ENCODE measurements at regions not wholly inside any gene's neighbourhood (a gene's known extent, or its start where the extent isn't known, plus 50 kb on each side); places are given as distances from the start of the nearest gene placed in this dataset.

DNA sequence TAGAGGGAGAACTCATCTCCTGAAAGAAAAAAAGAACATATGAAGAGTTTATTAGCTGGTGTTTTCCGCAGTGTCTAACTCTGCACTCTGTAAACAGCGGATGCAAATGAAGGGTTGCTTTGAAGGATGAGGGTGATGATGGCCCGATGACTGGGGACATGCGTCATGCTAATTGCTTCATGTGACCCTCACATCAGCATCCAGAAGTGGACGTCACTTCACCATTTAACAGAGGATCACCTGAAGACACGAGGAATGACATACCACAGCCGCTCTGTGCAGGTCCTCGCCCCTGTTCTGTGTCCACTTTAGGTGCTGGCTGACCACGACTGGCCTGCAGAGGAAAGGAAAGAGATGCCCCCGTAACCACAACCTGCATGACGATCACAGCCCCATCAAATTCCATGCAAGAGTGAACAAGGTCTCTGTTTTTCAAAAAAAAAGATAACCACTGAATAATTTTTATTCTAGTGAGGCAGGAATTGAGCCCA lies 82.9 kb downstream of the KLF6 start:
- H3K9me3 ChIP-seq (ENCODE audit: control insufficient read depth, insufficient read depth, low read length): no peaks in the 10 kb centered on the region
- H3K79me1 ChIP-seq (ENCODE audit: low read depth in 1 of 2, low read length in 2 of 2): no peaks in the 10 kb centered on the region
- intact Hi-C loops (cut with micrococcal nuclease): no loop called here
- H3K23ac ChIP-seq (ENCODE audit: low read depth, low read length): no peak overlapping the region
- in situ Hi-C loops (cut with MboI; ENCODE audit: low sequenced_read_pairs): no loop called here
- no peak overlapping the region for H3K4ac ChIP-seq (ENCODE audit: low read depth, low read length)
- H2BK120ac ChIP-seq (ENCODE audit: low read depth, low read length): no peak overlapping the region
- no peak for TF ChIP-seq MAZ (IDR thresholded peaks at IDR 0.05; ENCODE audit: borderline replicate concordance, low read depth, low read length)
- no peak overlapping the region for H3K14ac ChIP-seq (replicated peaks; ENCODE audit: low read depth, low read length)
- no peak overlapping the region for H2BK5ac ChIP-seq (ENCODE audit: low read depth, low read length, poor library complexity, severe bottlenecking)
- DNase-seq (no peak), ATAC-seq (ENCODE audit: low read depth) (no peak)
- H3K9me1 ChIP-seq (ENCODE audit: insufficient read depth, low read length): 0 out of 2 replicates have a peak, but pooled peaks cover 4% of the 10 kb centered on the region
- H2AK9ac ChIP-seq (replicated peaks; ENCODE audit: low read depth, low read length, poor library complexity): no peak overlapping the region
- no peak overlapping the region for H2AK5ac ChIP-seq (ENCODE audit: low read depth, low read length)
- ChIA-PET POLR2A (ENCODE audit: unreplicated experiment) (no interaction called here), CTCF (interaction anchor here (0.6 kb wide), 1 partner anchor 31 kb away, joined by 3 read pairs; no protein-coding TSS in a partner anchor)
- H3K56ac ChIP-seq (ENCODE audit: extremely low read depth, insufficient read depth, low read length): no peak overlapping the region
- no peak overlapping the region for H3K4me2 ChIP-seq (ENCODE audit: low read depth, low read length)
- no peak overlapping the region for H3K27ac ChIP-seq (ENCODE audit: insufficient read depth, low read length)
- peaks cover 9% of the 10 kb centered on the region; the same call in 1 of the 2 replicates for H3K27me3 ChIP-seq (ENCODE audit: control insufficient read depth, insufficient read depth, low read length)
- no peak overlapping the region for H3K9ac ChIP-seq (ENCODE audit: low read depth, low read length)
- 100% methylated on average over 5 of the region's 11 CpGs; no CpG with 5 or more reads in 1 of the 2 experiments for WGBS, 2 experiments (ENCODE audit: extremely low coverage in 2 of 2, insufficient read length in 1 of 2)
- no peak overlapping the region for H4K91ac ChIP-seq (ENCODE audit: insufficient read depth, low read depth, low read length)
- no peak overlapping the region for H4K8ac ChIP-seq (ENCODE audit: low read depth in 2 of 2, low read length in 2 of 2)
- no peak overlapping the region for H2BK20ac ChIP-seq (ENCODE audit: low read depth, low read length)
- dilution Hi-C loops (cut with HindIII; ENCODE audit: low sequenced_read_pairs, unreplicated experiment): no loop called here
- H4K5ac ChIP-seq (ENCODE audit: low read depth, low read length): no peak overlapping the region
- H2BK15ac ChIP-seq (ENCODE audit: low read depth, low read length): no peak overlapping the region
- H3K36me3 ChIP-seq (ENCODE audit: control insufficient read depth, insufficient read depth, low read length): no peaks in the 10 kb centered on the region
- no TSS peak for BruUV-seq (replicated peaks)
- no peaks in the 10 kb centered on the region for H3K4me1 ChIP-seq (ENCODE audit: control insufficient read depth, insufficient read depth, low read length)
- no peaks in the 10 kb centered on the region for H4K20me1 ChIP-seq (ENCODE audit: insufficient read depth, low read length)
- H3K4me3 ChIP-seq (ENCODE audit: insufficient read depth, low read depth, low read length): no peak overlapping the region
- no peak overlapping the region for H2AFZ ChIP-seq (replicated peaks; ENCODE audit: low read length, poor library complexity)
- H3K18ac ChIP-seq (ENCODE audit: low read depth, low read length): no peak overlapping the region
